ENCODE measurements at regions not wholly inside any gene's neighbourhood (a gene's known extent, or its start where the extent isn't known, plus 50 kb on each side); places are given as distances from the start of the nearest gene placed in this dataset.

DNA sequence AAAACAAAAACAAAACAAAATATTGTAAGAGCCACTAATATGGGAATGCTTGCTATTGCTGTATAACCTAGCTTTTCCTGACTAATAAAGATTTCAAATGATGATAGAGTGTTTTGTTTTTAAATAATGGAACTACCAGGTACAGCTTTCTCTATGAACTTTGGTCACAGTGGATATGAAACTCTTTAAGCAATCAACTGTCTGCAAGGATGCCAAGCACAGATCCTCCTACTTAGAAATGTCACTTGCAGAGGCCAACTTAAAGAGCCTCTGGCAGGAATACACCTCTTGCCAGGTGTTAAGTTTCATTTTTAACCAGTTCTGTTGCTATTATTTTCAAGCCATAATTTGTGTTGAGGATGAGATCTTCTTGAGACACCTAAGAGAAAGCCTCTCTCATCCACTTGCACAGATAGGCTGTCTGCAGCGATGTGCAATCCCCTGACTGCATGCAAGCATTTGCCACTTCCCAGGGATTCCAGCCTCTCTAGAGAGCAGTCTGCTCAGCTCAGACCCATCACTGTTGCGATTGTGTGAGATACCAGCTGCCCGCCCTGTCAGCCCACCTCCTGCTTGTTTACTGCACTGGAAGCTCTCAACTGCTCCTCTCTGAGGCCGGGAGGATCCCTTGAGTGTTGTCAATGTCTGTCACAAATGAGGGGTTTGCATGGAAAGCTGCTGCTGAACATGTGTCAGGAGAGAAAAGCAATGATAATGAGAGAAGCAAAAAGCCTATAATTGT is 86.1 kb upstream of the SCG2 start:
- H3K4me3 ChIP-seq (ENCODE audit: low read depth, low read length, poor library complexity, severe bottlenecking) = no peak overlapping the region
- no peaks in the 10 kb centered on the region for H3K9me3 ChIP-seq (ENCODE audit: low read depth, low read length, poor library complexity, severe bottlenecking)
- TF ChIP-seq EZH2 (IDR thresholded peaks at IDR 0.05; ENCODE audit: borderline replicate concordance, low read depth, low read length, poor library complexity, severe bottlenecking) = no peak
- TF ChIP-seq, protein P1, sequence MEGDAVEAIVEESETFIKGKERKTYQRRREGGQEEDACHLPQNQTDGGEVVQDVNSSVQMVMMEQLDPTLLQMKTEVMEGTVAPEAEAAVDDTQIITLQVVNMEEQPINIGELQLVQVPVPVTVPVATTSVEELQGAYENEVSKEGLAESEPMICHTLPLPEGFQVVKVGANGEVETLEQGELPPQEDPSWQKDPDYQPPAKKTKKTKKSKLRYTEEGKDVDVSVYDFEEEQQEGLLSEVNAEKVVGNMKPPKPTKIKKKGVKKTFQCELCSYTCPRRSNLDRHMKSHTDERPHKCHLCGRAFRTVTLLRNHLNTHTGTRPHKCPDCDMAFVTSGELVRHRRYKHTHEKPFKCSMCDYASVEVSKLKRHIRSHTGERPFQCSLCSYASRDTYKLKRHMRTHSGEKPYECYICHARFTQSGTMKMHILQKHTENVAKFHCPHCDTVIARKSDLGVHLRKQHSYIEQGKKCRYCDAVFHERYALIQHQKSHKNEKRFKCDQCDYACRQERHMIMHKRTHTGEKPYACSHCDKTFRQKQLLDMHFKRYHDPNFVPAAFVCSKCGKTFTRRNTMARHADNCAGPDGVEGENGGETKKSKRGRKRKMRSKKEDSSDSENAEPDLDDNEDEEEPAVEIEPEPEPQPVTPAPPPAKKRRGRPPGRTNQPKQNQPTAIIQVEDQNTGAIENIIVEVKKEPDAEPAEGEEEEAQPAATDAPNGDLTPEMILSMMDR (conservative IDR thresholded peaks at IDR 0.05; ENCODE audit: low read depth, low read length) = no peak
- no TSS peak for BruUV-seq (replicated peaks)
- ChIA-PET POLR2A (ENCODE audit: low non-redundant PET) (no interaction called here), CTCF (interaction anchor here (0.7 kb wide), 1 partner anchor 172 kb away, joined by 3 read pairs; no protein-coding TSS in a partner anchor)
- DNase-seq (ENCODE audit: low spot score) = no peak
- H3K27me3 ChIP-seq (replicated peaks; ENCODE audit: insufficient read depth, low read depth, low read length, poor library complexity) = no peaks in the 10 kb centered on the region
- H3K27ac ChIP-seq (ENCODE audit: low read depth, low read length, poor library complexity, severe bottlenecking) = peak overlapping the region; percentile 38
- H3K4me1 ChIP-seq (ENCODE audit: insufficient read depth, low read length, poor library complexity, severe bottlenecking) = peaks cover 34% of the 10 kb centered on the region
- H3K36me3 ChIP-seq (ENCODE audit: insufficient read depth, low read length, poor library complexity, severe bottlenecking) = peaks cover 52% of the 10 kb centered on the region
- intact Hi-C loops (cut with micrococcal nuclease; ENCODE audit: unreplicated experiment) = loop anchor here (5.0 kb wide), 1 partner anchor 109 kb away; no protein-coding TSS in a partner anchor

DNA sequence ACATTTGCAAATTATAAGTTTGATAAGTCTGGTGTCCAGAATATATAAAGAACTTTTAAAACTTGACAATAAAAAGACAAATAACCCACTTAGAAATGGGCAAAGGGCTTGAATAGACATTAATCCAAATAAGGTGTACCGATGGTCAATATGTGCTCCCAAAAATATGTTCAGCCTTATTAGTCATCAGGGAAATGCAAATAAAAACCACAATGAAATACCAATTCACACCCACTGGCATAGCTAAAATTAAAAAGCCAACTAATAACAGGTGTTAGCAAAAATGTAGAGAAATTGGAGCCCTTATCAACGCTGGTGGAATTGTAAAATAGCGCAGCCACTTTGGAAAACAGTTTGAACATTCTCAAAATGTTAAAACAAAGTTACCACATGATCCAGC is 79.0 kb upstream of the SCG2 start:
- Histone ChIP-seq H3K9me3 (ENCODE audit: low read depth, low read length, poor library complexity, severe bottlenecking) (no peaks in the 10 kb centered on the region), H3K4me3 (ENCODE audit: low read depth, low read length, poor library complexity, severe bottlenecking) (no peak overlapping the region), H3K27me3 (replicated peaks; ENCODE audit: insufficient read depth, low read depth, low read length, poor library complexity) (no peaks in the 10 kb centered on the region), H3K36me3 (ENCODE audit: insufficient read depth, low read length, poor library complexity, severe bottlenecking) (peaks cover 30% of the 10 kb centered on the region), H3K27ac (ENCODE audit: low read depth, low read length, poor library complexity, severe bottlenecking) (no peak overlapping the region), H3K4me1 (ENCODE audit: insufficient read depth, low read length, poor library complexity, severe bottlenecking) (peaks cover 13% of the 10 kb centered on the region)
- intact Hi-C loops (cut with micrococcal nuclease; ENCODE audit: unreplicated experiment) = no loop called here
- TF ChIP-seq, protein P1 (conservative IDR thresholded peaks at IDR 0.05; ENCODE audit: low read depth, low read length) = no peak
- no peak for TF ChIP-seq EZH2 (IDR thresholded peaks at IDR 0.05; ENCODE audit: borderline replicate concordance, low read depth, low read length, poor library complexity, severe bottlenecking)
- POLR2A ChIA-PET (ENCODE audit: low non-redundant PET) = no interaction called here
- no peak for DNase-seq (ENCODE audit: low spot score)
- CTCF ChIA-PET = no interaction called here
- BruUV-seq (replicated peaks) = no TSS peak

DNA sequence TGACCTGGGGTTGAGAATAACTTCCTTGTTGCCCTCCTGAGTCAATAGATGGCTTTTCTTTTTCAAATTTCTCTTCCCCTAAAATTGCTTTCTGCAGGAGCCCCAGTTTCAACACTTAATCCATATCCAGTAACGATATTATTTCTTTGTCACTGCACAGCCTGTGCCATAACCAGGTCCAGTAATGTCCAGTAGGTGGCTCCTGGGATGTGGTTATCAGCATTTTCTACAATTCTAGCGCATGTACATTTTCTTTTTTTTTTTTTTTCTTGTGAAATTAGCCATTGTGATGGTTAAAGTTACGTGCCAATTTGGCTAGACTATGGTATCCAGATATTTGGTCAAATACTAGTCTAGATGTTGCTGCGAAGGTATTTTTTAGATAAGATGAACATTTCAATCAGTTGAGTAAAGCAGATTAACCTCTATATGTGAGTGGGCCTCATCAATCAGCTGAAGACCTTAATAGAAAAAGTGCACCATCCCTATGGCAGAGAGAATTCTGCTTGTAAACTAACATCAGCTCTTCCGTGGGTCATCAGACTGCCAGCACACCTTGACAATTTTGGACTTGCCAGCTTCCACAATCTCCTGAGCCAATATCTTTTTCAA is 72.9 kb upstream of the SCG2 start:
- POLR2A ChIA-PET (ENCODE audit: low non-redundant PET) = no interaction called here
- H3K27ac ChIP-seq (ENCODE audit: low read depth, low read length, poor library complexity, severe bottlenecking) = peak overlapping the region; percentile 38
- CTCF ChIA-PET = interaction anchor here (1.3 kb wide), 1 partner anchor 185 kb away, joined by 6 read pairs; no protein-coding TSS in a partner anchor
- H3K36me3 ChIP-seq (ENCODE audit: insufficient read depth, low read length, poor library complexity, severe bottlenecking) = peaks cover 8% of the 10 kb centered on the region
- peak; percentile 58 for DNase-seq (ENCODE audit: low spot score)
- no TSS peak for BruUV-seq (replicated peaks)
- H3K9me3 ChIP-seq (ENCODE audit: low read depth, low read length, poor library complexity, severe bottlenecking) = no peaks in the 10 kb centered on the region
- intact Hi-C loops (cut with micrococcal nuclease; ENCODE audit: unreplicated experiment) = no loop called here
- peaks cover 5% of the 10 kb centered on the region for H3K4me1 ChIP-seq (ENCODE audit: insufficient read depth, low read length, poor library complexity, severe bottlenecking)
- no peak overlapping the region for H3K4me3 ChIP-seq (ENCODE audit: low read depth, low read length, poor library complexity, severe bottlenecking)
- TF ChIP-seq, protein P1 (conservative IDR thresholded peaks at IDR 0.05; ENCODE audit: low read depth, low read length) = peak; percentile 67
- TF ChIP-seq EZH2 (IDR thresholded peaks at IDR 0.05; ENCODE audit: borderline replicate concordance, low read depth, low read length, poor library complexity, severe bottlenecking) = no peak
- H3K27me3 ChIP-seq (replicated peaks; ENCODE audit: insufficient read depth, low read depth, low read length, poor library complexity) = no peaks in the 10 kb centered on the region
